Psoas muscle (tissue), 7 donors: ENCODE measurements at regions not wholly inside any gene's neighbourhood (a gene's known extent, or its start where the extent isn't known, plus 50 kb on each side); places are given as distances from the start of the nearest gene placed in this dataset.

Source experiments
- ATAC-seq, 4 donors: fragments of 200-7000 bp; cut with Tn5 transposase; one replicate each; pipeline ENCODE4 v1.9.1; 2020; ENCODE audit warnings: moderate library complexity in 3 of 4, mild to moderate bottlenecking in 2 of 4
- DNase-seq, 2 donors: peaks; one replicate each; pipeline ENCODE4 v3.0.0-alpha.2; 2020
- H3K27ac ChIP-seq: fragments of 200-600 bp; one replicate; pipeline ENCODE4 v1.8.0; 2022
- H3K27me3 ChIP-seq, 3 donors: fragments of 200-600 bp in 1 of 3; one replicate each; pipeline versions ENCODE4 v1.6.1 to v1.8.0; 2013 to 2022; ENCODE audit warnings: low read length in 2 of 3, mild to moderate bottlenecking in 2 of 3, moderate library complexity in 1 of 3; ENCODE audit not compliant: insufficient read depth in 3 of 3
- H3K36me3 ChIP-seq, 2 donors: fragments of 200-600 bp in 1 of 2; one replicate each; pipeline versions ENCODE4 v1.6.1 to v1.8.0; 2013 to 2022; ENCODE audit warnings: low read depth in 1 of 2, mild to moderate bottlenecking in 1 of 2, moderate library complexity in 1 of 2; ENCODE audit not compliant: insufficient read depth in 1 of 2
- H3K4me1 ChIP-seq: fragments of 200-600 bp; one replicate; pipeline ENCODE4 v1.8.0; 2022
- H3K4me3 ChIP-seq: fragments of 200-600 bp; one replicate; pipeline ENCODE4 v1.8.0; 2022; ENCODE audit warnings: mild to moderate bottlenecking
- H3K9me3 ChIP-seq: fragments of 200-600 bp; one replicate; pipeline ENCODE4 v1.8.0; 2022
- WGBS, 3 donors: extraction: QIAGEN DNeasy Blood & Tissue Kit; methylation state at CpG; one replicate each; pipeline versions ENCODE4 v1.1.6 to v1.1.7; 2013; 5-methylcytosine and 5-hydroxymethylcytosine counted together
- intact Hi-C, 2 donors: fragments of 100-400 bp; cut with DNase I; formaldehyde crosslinking; loops; one replicate each; pipeline versions ENCODE4 v1.11.0 to v1.14.2; 2022
- TF ChIP-seq, protein P1 (sequence below): fragments of 200-600 bp; IDR thresholded peaks from one replicate; pipeline ENCODE4 v1.8.0; 2022; ENCODE audit warnings: antibody characterized with exemption
- donor health status: healthy with polysubstance abuse.
- donor health status: DM: no; HTN: no; CAD: no; lungs with moderate emphysema.
- donor health status: Bipolar disorder and iron deficiency.
- donor health status: healthy.
- donor health status: DM: yes; HTN: yes; CAD: no.
- donor health status: DM: no; HTN: no; CAD: no.
- donor health status: DM: yes; HTN: yes; CAD: no.

DNA sequence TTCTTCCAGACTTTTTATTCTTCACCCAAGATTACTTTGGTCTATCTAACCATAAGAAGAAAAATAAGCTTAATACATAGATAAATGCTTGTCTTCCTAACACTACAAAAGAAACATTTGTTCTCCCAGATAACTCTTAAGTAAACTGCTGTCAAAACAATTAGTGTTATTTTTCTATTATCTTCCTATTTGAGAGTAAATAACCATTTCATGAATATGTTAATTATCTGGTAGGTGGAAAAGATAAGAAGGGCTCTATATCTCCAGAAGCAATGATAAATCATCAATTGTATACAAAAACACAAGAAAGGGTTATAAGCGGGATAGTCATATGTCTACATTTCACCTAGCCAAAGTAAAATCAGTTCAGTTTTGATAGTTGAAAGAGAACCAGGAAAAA, 180.4 kb downstream of the ZIC3 start:
- peaks cover 0 to 10% (median 0%) of the 10 kb centered on the region in 3 donors for H3K27me3 ChIP-seq
- no peak overlapping the region for H3K27ac ChIP-seq
- no peak for ATAC-seq
- no peaks in the 10 kb centered on the region for H3K9me3 ChIP-seq
- intact Hi-C loops, result no loop called here
- no peak for DNase-seq
- no peak overlapping the region for H3K4me3 ChIP-seq
- no peaks in the 10 kb centered on the region for H3K4me1 ChIP-seq
- no peaks in the 10 kb centered on the region for H3K36me3 ChIP-seq
- TF ChIP-seq, protein P1, sequence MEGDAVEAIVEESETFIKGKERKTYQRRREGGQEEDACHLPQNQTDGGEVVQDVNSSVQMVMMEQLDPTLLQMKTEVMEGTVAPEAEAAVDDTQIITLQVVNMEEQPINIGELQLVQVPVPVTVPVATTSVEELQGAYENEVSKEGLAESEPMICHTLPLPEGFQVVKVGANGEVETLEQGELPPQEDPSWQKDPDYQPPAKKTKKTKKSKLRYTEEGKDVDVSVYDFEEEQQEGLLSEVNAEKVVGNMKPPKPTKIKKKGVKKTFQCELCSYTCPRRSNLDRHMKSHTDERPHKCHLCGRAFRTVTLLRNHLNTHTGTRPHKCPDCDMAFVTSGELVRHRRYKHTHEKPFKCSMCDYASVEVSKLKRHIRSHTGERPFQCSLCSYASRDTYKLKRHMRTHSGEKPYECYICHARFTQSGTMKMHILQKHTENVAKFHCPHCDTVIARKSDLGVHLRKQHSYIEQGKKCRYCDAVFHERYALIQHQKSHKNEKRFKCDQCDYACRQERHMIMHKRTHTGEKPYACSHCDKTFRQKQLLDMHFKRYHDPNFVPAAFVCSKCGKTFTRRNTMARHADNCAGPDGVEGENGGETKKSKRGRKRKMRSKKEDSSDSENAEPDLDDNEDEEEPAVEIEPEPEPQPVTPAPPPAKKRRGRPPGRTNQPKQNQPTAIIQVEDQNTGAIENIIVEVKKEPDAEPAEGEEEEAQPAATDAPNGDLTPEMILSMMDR, result no peak
- WGBS, 3 donors, result 58 to 90% (median 89%) methylated on average over 1 of the region's 1 CpG

DNA sequence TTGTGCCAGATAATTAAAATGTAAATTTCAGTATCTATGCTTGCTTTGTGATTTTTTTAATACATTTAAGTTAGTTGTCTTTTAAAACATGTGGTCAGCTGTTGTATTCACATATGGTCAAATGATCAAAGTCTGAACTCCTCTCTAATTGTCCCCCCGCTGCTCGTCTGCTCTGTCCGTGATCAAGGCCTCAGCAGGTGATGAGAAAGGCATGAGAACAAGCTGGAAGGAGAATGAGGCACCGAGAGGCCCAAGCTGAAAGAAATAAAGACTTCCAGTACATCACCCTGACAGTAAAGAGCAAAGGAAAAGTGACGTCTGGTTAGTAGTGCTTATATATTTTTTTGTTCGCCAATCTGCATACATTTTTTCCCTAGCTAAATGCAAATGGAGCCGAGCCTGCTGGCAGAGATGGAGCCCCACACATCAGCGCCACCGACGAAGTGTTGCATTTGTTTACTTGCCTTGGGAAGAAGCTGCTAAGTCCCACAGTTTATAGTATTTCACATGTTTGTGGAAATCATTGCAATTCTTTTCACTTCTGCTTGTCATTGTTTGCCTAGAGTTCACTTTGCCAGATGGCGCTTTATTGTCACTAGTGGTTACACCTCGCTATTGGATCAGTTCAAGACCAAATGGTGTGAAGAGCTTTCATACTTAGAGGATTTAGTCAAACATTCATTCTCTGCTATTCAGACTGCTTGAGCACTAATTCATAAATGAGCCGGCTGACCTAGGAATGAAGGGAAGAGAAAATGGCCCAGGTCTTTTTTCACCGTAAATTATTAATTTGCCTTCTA, 181.5 kb downstream of the ZIC3 start:
- DNase-seq (no peak), ATAC-seq (no peak)
- Histone ChIP-seq H3K4me1 (no peaks in the 10 kb centered on the region), H3K36me3 (no peaks in the 10 kb centered on the region), H3K4me3 (no peak overlapping the region), H3K9me3 (no peaks in the 10 kb centered on the region), H3K27ac (no peak overlapping the region), H3K27me3 (peaks cover 0 to 10% (median 0%) of the 10 kb centered on the region in 3 donors)
- WGBS, 3 donors, result 31 to 38% (median 36%) methylated on average over 14 of the region's 14 CpGs
- intact Hi-C loops, result no loop called here
- TF ChIP-seq, protein P1, result no peak

DNA sequence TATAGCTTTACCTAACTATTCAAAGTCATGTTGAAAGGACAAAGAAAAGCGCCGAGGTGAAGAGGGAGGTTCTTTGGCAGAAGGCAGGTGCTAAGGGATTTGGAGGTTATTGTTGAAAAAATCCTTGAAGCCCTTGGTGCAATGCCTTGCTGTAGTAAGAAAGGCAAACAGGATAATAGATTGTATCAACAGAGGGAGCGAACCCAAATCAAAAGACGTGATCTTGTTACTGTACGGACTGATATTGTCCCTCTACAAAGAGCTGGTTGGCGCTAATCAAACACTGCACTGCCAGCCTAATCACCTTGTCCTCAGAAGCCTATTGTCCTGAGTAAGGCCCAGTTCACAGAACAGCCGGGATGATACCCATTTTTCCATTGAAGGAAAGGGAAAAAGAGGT, 182.9 kb downstream of the ZIC3 start:
- no peaks in the 10 kb centered on the region for H3K9me3 ChIP-seq
- intact Hi-C loops, result no loop called here
- H3K27ac ChIP-seq, result no peak overlapping the region
- TF ChIP-seq, protein P1, result no peak
- H3K36me3 ChIP-seq, result no peaks in the 10 kb centered on the region
- H3K4me1 ChIP-seq, result no peaks in the 10 kb centered on the region
- peaks cover 0 to 10% (median 0%) of the 10 kb centered on the region in 3 donors for H3K27me3 ChIP-seq
- ATAC-seq (no peak), DNase-seq (no peak)
- WGBS, 3 donors, result 42 to 52% (median 51%) methylated on average over 7 of the region's 7 CpGs
- H3K4me3 ChIP-seq, result no peak overlapping the region

DNA sequence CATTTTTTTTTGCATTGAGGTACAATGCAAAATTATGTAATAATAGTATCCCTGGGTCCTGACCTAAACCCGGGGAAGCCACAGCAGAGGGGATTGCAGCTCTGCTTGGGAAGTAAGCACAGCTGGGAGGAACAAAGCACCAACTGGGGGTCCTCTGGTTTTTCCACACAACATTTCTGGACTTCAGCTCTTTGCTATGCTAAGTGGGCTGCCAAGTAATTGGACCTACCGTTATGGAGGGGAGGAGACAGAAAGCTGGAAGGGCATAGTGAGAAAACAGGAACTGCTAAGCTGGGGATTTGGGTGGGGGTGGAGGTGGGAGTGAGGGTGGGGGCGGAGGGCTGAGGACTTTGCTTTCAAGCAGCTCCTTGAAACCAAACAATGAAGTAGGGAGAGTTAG, 183.3 kb downstream of the ZIC3 start:
- H3K27me3 ChIP-seq, result peaks cover 0 to 10% (median 0%) of the 10 kb centered on the region in 3 donors
- H3K27ac ChIP-seq, result no peak overlapping the region
- no peaks in the 10 kb centered on the region for H3K4me1 ChIP-seq
- TF ChIP-seq, protein P1, result no peak
- no peaks in the 10 kb centered on the region for H3K9me3 ChIP-seq
- intact Hi-C loops, result no loop called here
- no peak for ATAC-seq
- no peak for DNase-seq
- no peak overlapping the region for H3K4me3 ChIP-seq
- 10 to 14% (median 12%) methylated on average over 3 of the region's 3 CpGs for WGBS, 3 donors
- no peaks in the 10 kb centered on the region for H3K36me3 ChIP-seq

DNA sequence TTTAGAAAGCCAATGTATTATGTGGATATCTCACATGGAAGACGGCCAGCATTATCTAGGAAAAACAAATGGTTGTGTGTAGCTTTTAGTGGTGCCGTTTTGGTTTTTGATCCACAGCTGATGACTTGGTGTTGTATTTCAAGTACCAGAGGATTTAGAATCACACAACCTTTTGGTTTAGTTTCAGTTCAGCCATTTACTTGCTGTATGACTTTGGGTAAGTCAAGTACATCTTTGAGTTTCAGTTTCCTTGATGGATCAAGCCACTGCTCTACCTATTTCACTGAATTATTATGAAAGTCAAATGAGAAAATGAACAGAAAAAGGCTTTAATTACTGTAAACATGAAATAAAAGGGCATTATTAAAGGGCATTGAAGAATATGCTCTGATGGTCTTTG, 205.6 kb downstream of the ZIC3 start:
- Histone ChIP-seq H3K4me3 (no peak overlapping the region), H3K9me3 (no peaks in the 10 kb centered on the region), H3K27me3 (no peaks in the 10 kb centered on the region), H3K27ac (no peak overlapping the region), H3K36me3 (no peaks in the 10 kb centered on the region), H3K4me1 (no peaks in the 10 kb centered on the region)
- TF ChIP-seq, protein P1, result no peak
- no peak for ATAC-seq
- 35 to 66% (median 41%) methylated on average over 2 of the region's 2 CpGs for WGBS, 3 donors
- DNase-seq, result no peak
- intact Hi-C loops, result no loop called here
